SK-MEL-5 (cell line): ENCODE measurements at regions not wholly inside any gene's neighbourhood (a gene's known extent, or its start where the extent isn't known, plus 50 kb on each side); places are given as distances from the start of the nearest gene placed in this dataset.

Experiments
- DNase-seq: peaks from one replicate; pipeline ENCODE4 v3.0.0-alpha.2; 2016; ENCODE audit warnings: low read depth, low spot score
- in situ Hi-C: cut with HindIII; loops from 2 replicates; pipeline ENCODE4 v1.10.0; 2016; ENCODE audit warnings: low sequenced_read_pairs, high pct_unique_total_duplicates, low pct_unique_long_range_greater_than_20kb

- no peak for DNase-seq
- in situ Hi-C loops: no loop called here
These were observed 163.5 kb downstream of the ADRA2A start for GRCh38 chr10:111240348-111240747.

DNA sequence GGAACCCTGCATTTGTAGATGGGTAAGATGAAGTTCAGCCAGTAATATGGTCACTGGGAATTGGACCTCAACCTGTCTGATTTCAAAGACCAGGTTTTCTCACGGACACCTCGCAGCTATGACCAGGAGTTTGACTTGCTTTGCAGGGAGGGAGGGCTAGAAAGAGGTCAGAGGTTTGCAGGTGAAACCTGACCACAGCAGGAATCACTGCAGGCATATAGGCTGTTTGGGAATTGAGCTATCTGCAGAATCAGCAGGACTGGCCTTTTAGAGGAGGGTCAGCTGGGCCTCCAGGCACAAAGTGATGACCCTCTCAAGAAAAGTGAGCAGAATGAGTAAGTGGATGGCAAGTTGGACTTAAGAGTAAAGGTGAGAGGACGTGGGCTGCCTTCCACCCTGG, 166.3 kb downstream of the ADRA2A start:
- in situ Hi-C loops: no loop called here
- DNase-seq: no peak

DNA sequence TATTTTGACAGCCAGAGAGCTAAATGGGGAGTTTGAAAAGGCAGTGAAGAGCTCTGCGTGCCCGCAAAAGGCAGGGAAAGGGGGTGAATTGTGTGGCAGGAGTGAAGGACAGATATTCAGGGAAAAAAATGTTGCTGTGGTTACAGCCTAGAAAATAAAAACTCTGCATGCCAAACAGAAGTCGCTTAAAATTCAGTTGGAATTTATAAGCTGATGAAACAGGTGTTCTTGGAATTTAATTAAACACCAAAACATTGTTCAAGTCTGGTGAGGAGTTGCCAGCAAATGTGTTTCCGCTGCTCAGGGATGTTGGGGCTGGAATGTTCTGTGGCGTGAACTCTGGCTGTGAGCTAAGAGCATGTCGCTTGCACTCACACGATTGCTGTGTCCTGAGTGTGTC, 169.3 kb downstream of the ADRA2A start:
- in situ Hi-C loops: no loop called here

DNA sequence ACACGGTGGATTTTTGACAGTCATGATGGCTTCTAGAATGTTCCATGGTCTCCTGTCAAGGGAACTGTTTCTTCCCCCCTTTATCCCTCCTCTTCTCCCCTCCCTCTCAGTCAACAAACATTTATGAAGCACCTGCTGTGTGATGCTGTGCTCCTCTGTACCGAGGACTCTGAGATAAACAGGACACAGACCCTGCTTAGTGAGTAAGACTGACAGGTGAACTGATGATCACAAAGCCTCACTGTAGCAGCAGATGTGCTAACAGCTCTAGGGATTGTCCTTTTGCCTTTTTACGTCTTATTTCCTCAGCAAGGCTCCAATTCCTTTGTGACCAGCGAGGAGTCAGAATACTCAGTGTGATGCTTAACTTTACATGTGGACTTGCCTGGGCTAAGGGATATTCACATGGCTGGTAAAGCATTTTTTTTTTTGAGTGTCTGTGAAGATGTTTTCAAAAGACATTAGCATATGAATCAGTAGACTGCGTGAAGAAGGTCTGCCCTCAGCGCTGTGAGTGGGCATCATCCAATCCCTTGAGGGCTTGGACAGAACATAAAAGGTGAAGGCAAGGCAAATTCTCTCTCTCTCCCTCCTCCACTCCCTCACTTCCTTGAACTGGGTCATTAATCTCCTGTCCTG, 170.1 kb downstream of the ADRA2A start:
- in situ Hi-C loops: no loop called here
- DNase-seq: no peak

More for the DNA sequence above, 169.3 kb downstream of the ADRA2A start:
- DNase-seq: no peak

DNA sequence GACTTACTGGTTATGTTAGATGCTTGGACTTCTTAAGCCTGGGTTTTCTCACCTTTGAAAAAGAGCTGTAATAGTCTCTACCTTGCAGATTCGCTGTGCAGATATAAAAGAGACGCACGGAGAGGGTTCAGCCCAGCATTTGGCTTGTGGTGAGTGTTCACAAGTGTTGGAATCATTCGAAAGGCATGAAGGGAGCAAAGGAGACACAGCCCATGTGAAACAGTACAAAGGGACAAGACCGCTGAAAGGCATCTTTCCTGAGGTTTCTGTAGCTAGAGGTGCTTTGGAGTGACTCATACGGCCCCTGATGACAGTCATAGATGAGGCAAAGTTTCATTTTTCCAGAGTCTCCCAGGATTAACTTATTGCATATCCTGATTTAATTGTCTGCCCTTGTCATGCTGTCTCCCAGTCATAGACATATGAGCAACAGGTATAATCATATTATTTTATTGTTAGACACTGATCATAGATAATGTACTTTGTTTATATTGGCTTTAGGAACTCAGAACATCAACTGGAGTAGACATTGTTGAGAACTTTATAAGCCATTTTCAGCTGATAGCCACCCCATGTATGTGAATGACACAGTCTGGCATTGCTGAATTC, 171.1 kb downstream of the ADRA2A start:
- DNase-seq: no peak
- in situ Hi-C loops: no loop called here

- in situ Hi-C loops: no loop called here
- DNase-seq: no peak
These were observed 173.1 kb downstream of the ADRA2A start for GRCh38 chr10:111249925-111250324.

- DNase-seq: no peak
- in situ Hi-C loops: no loop called here
These were observed 184.3 kb downstream of the ADRA2A start for GRCh38 chr10:111261081-111261615.

GRCh38 chr10:111265341-111265740, 188.5 kb downstream of the ADRA2A start:
- DNase-seq: no peak
- in situ Hi-C loops: no loop called here

- in situ Hi-C loops: no loop called here
- DNase-seq: no peak
These were observed 189.3 kb downstream of the ADRA2A start for GRCh38 chr10:111266165-111266564.

DNA sequence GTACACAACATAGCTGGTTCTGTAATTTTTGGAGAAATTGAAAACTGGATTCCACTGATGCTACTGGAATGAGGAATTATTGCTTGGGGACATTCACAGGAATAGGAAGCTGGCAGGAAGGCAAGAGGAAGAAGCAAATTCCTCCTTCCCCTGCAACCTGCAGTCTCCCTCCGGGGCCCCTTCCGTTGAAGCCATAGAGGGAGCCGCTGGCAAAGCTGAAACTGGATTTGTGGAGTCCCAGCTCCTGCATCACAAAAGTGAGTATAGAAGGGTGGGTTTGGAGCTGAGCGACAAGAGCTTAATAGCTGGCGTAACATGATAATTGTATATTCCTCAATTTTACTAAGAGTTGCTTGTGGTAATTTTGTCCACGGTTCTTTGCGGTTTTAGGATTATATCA, 190.8 kb downstream of the ADRA2A start:
- DNase-seq: no peak
- in situ Hi-C loops: no loop called here

DNA sequence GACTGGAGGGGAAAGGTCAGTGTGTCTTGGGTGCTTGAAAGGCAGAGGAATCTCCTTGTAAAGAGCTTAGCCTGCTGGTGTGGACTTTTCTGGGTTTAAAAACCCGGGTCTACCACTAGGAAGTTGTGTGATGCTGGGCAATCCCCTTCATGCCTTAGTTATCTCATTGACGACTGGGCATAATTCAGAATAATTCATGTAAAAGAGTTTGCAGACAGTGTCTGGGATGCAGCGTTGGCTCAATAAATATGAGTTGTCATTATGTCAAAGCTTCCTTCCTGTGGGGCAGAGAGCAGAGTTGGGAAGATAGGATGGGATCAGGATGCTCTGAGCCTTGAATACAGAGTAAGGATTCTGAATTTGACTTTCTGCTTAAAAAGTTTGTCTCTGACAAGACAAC, 196.4 kb downstream of the ADRA2A start:
- in situ Hi-C loops: no loop called here
- DNase-seq: no peak

DNA sequence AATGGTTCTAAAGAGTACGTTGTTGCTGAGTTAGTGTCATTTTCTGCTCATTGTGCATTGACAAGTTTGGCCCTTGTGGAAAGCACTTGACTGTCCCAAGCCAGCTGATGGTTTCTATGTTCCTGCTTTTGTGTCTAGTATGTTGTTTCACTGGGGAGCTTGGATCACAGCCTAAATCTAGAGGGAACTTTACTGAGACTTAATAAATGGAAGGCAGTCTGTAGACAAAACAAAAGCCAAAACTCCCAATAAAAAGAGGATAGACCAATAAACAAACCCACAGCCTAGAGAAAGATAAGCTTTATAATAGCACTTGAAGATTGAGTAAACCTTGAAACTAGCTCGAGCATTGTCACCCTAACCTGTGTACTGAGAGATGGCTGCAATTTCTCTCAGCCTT, 196.8 kb downstream of the ADRA2A start:
- in situ Hi-C loops: no loop called here

GRCh38 chr10:111275091-111275490, 198.3 kb downstream of the ADRA2A start:
- no peak for DNase-seq
- in situ Hi-C loops: no loop called here

More for the DNA sequence above, 196.8 kb downstream of the ADRA2A start:
- DNase-seq: no peak

- in situ Hi-C loops: no loop called here
- DNase-seq: no peak
These were observed 200.8 kb downstream of the ADRA2A start for GRCh38 chr10:111277661-111278060.

- in situ Hi-C loops: no loop called here
- DNase-seq: no peak
These were observed 201.4 kb downstream of the ADRA2A start for GRCh38 chr10:111278266-111278665.

- in situ Hi-C loops: no loop called here
- DNase-seq: peak; percentile 66
These were observed 204.7 kb downstream of the ADRA2A start for GRCh38 chr10:111281516-111281915.

DNA sequence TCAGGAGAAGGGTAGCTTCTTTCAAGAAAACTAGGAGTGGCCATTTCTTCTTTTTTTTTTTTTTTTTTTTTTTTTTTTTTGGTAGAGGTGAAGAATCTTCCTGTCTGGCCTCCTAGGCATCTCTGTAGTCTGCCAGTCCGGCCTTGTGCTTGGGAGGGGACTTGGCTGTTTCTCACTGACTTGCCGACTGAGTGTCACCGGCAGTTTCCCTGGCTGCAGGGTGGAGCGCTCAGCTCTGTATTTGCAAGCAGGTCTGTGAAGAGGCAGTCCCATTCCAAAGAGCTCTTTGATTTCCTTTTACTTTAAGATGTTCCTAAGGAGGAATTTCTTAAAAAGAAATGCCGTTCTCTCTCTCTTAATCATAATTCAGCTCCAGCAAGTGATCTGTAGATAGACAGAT, 212.6 kb downstream of the ADRA2A start:
- no peak for DNase-seq
- in situ Hi-C loops: no loop called here

DNA sequence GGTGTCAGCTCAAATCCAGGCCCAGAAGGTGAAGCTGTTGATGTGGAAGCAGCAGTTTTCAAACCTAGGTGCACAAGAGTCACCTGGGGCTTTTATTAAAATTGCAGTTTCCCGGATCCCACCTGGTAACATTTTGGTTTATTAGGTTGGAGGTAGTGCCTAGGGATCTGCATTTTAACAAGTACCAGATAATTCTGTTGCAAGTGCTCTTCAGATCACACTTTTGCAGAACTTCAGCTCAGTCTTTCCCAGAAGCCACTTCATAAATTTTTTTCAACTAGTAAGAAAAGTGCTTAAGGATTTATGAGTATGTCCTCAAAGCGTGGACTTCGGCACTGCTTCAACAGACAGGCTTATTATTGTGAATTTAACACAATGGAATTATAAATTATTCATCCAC, 213.8 kb downstream of the ADRA2A start:
- in situ Hi-C loops: no loop called here
- DNase-seq: no peak

DNA sequence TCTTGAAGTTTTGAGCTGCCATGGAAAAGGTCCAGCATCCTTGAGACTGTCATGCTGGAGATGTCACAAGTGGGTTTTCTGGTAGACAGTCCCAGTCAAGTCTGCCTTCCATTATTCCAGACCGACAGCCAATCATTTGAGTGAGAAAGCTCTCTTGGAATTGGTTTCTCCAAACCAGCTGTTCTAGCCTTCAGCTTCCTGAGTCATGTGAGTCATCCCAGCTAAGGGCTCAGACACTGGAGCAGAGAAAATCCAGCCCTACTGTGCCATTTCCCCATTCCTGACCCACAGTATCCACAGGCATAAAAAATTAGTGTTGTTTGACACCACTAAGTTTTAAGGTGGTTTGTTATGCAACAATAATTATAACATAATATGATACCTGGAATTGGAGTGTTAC, 219.0 kb downstream of the ADRA2A start:
- DNase-seq: no peak
- in situ Hi-C loops: no loop called here
